ENCODE measurements at regions not wholly inside any gene's neighbourhood (a gene's known extent, or its start where the extent isn't known, plus 50 kb on each side); places are given as distances from the start of the nearest gene placed in this dataset.

GRCh38 chr1:38657873-38658272 is 201.7 kb downstream of the RRAGC start:
- Histone ChIP-seq H3K9me1 (replicated peaks; ENCODE audit: control insufficient read depth, extremely low read depth, insufficient read depth, low read length) (no peaks in the 10 kb centered on the region), H3K9me3 (replicated peaks; ENCODE audit: control insufficient read depth, insufficient read depth, low read length) (no peaks in the 10 kb centered on the region), H2AFZ (ENCODE audit: low read depth, low read length) (no peak overlapping the region), H3K36me3 (ENCODE audit: control insufficient read depth in 2 of 2, extremely low read depth in 1 of 2, insufficient read depth in 2 of 2, low read length in 2 of 2) (no peaks in the 10 kb centered on the region), H3K4me2 (ENCODE audit: insufficient read depth, low read length) (no peak overlapping the region), H3K4me3 (replicated peaks in 1 of 3; ENCODE audit: insufficient read depth in 1 of 3, low read depth in 1 of 3, low read length in 3 of 3) (no peak overlapping the region), H4K20me1 (replicated peaks; ENCODE audit: control insufficient read depth, extremely low read depth, insufficient read depth, low read length) (no peaks in the 10 kb centered on the region), H3K27me3 (ENCODE audit: control insufficient read depth in 2 of 2, insufficient read depth in 2 of 2, low read length in 2 of 2) (no peaks in the 10 kb centered on the region), H3K27ac (ENCODE audit: insufficient read depth, low read depth, low read length) (no peak overlapping the region), H3K79me2 (ENCODE audit: control insufficient read depth, insufficient read depth, low read length) (no peaks in the 10 kb centered on the region), H3K9ac (replicated peaks; ENCODE audit: extremely low read depth, insufficient read depth, low read length) (no peak overlapping the region), H3K4me1 (ENCODE audit: control insufficient read depth, extremely low read depth, insufficient read depth, low read length) (no peaks in the 10 kb centered on the region)
- ChIA-PET CTCF (no interaction called here), POLR2A (no interaction called here)
- intact Hi-C loops (cut with micrococcal nuclease) (no loop called here), dilution Hi-C loops (cut with MboI; ENCODE audit: extremely low pct_ligation_motif_present, low sequenced_read_pairs) (no loop called here)
- TF ChIP-seq JUN (IDR thresholded peaks at IDR 0.05; ENCODE audit: borderline replicate concordance, insufficient read depth, insufficient read length, low read depth) (no peak), CTCF (IDR thresholded peaks at IDR 0.05; ENCODE audit: extremely low read depth in 1 of 2, insufficient read depth in 1 of 2, low read depth in 1 of 2, low read length in 2 of 2) (no peak), FOS (IDR thresholded peaks at IDR 0.05; ENCODE audit: borderline replicate concordance, insufficient read depth, low read length) (no peak), GATA2 (IDR thresholded peaks at IDR 0.05; ENCODE audit: insufficient read depth, insufficient read length, low read depth, low read length) (no peak), MYC (IDR thresholded peaks at IDR 0.05; ENCODE audit: low read depth, low read length) (no peak), POLR2AphosphoS5 (IDR thresholded peaks at IDR 0.05; ENCODE audit: insufficient read depth, low read depth, low read length) (no peak), MAX (IDR thresholded peaks at IDR 0.05; ENCODE audit: insufficient read depth, insufficient read length) (no peak), POLR2A (IDR thresholded peaks at IDR 0.05; ENCODE audit: low read depth, low read length) (no peak), EZH2 (IDR thresholded peaks at IDR 0.05; ENCODE audit: borderline replicate concordance, low read depth, low read length, severe bottlenecking) (no peak)
- FAIRE-seq = no peak
- BruUV-seq (replicated peaks) = no TSS peak
- no peak for DNase-seq (ENCODE audit: low read depth, low spot score)
